Ramos (cell line): ENCODE measurements at regions not wholly inside any gene's neighbourhood (a gene's known extent, or its start where the extent isn't known, plus 50 kb on each side); places are given as distances from the start of the nearest gene placed in this dataset.
"Not testable (repeated sequence)": the region's sequence is repeated elsewhere in the genome, so short reads cannot be mapped to it uniquely, and the experiment has no call there.

Source experiments
- in situ Hi-C: fragments of 300-500 bp; cut with MboI; formaldehyde crosslinking; loops from one replicate; pipeline ENCODE4 v1.14.3; 2022; ENCODE audit warnings: low sequenced_read_pairs; ENCODE audit not compliant: unreplicated experiment

- in situ Hi-C loops, result no loop called here
These were observed 85.6 kb upstream of the SRSF6 start for GRCh38 chr20:43372051-43372450.

DNA sequence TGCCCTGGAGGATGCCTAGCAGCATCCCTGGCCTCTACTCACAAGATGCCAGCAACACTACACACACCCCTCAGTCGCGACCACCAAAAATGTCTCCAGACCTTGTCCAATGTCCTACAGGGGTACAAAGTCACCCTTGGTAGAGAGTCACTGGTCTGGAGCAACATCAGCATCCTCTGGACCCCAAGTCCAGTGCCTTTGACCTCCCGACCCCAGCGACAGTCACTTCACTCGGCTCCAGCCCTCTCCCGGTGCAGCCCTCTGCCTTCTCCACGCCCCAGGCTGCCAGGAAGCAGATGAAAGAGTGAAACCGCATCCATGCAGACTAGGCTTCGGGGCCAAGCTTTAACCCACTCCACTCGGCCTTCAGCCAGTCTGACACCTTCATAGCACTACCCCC lies 92.0 kb upstream of the SRSF6 start:
- in situ Hi-C loops, result no loop called here

DNA sequence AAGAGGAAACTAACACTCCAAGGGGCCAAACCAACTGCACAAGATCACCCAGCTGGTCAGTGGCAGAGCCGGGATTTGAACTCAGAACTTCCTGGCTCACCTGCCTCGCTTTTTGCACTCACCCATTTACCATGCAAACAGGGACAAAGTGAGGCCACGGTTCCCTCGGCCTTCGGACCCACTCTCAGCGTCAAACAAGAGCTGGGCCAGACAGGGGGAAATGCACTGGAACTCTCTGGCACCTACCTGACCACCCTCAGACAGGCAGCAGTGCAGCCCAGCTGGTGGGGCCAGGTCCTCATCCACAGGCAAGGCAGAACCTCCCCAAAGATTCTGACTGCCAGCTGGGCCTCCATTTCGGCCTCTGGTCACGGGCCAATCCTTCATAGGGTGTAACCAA lies 93.7 kb upstream of the SRSF6 start:
- in situ Hi-C loops, result no loop called here

GRCh38 chr20:43363506-43363905 lies 94.2 kb upstream of the SRSF6 start:
- in situ Hi-C loops, result no loop called here

DNA sequence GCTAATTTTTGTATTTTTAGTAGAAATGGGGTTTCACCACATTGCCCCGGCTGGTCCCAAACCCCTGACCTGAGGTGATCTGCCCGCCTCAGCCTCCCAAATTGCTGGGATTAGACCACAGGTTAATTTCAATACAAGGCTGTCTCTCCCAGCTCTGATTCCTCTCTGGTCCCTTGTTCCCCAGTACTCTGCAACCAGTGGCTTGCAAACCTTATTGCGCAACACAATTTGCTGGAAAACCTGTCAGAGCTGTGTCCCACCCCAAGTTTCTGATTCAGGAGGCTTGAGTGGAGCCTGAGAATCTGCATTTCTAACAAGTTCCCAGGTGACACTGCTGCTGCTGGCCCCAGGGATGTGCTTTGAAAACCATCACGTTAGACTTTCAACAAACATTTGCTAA lies 96.2 kb upstream of the SRSF6 start:
- in situ Hi-C loops, result no loop called here

DNA sequence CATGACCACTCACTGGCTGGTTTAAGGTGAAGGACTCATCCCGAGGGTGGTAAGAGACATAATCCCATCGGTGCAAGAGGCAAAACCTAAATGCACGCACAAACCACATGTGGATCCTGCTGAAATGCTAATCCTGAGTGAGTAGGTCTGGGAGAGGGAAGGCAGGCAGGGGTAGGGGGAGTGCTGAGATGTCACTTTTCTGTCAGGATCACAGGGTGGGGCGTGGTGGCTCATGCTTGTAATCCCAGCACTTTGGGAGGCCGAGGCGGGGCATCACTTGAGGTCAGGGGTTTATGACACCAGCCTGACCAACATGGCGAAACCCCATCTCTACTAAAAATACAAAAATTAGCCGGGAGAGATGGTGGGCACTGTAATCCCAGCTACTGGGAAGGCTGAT lies 97.7 kb upstream of the SRSF6 start:
- in situ Hi-C loops, result no loop called here

DNA sequence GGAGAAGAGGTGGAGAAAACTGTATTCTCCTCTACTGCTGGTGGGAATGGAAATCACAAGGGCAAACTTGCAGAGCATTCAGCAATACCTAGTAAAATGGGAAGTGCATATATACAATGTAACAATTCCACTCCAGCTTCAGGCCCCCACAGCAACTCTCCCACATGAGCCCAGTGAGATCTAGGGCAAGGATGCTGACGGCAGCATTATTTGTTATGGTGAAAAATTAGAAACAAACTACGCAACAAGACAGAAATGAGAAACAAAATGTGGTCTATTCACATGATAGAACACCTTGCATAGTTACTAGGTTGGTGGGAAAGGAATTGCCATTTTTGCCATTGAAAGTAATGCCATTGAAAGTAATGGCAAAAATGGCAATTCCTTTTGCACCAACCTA lies 98.9 kb upstream of the SRSF6 start:
- in situ Hi-C loops, result no loop called here

- in situ Hi-C loops, result no loop called here
These were observed 100.3 kb upstream of the SRSF6 start for GRCh38 chr20:43357352-43357751.

- in situ Hi-C loops, result no loop called here
These were observed 102.1 kb upstream of the SRSF6 start for GRCh38 chr20:43355610-43356009.

DNA sequence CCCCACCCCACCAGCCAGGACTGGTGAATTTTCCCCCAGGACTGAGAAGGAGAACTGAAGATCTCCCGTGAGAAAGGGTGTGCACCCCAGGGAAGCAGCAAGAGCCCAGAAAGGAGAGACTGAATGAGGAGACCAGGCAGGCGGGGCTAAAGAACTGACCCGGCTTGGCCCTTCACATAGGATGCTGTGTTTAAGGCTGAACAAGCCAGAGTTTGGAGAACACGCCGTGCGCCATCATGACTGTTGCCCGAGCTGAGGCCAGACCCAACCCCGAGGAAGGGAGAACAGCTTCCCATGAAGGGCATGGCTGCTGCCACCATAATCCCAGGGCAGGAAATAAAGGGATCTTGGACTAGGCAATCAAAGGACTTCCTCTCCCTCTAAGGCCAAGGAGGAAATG lies 104.7 kb upstream of the SRSF6 start:
- in situ Hi-C loops, result no loop called here

DNA sequence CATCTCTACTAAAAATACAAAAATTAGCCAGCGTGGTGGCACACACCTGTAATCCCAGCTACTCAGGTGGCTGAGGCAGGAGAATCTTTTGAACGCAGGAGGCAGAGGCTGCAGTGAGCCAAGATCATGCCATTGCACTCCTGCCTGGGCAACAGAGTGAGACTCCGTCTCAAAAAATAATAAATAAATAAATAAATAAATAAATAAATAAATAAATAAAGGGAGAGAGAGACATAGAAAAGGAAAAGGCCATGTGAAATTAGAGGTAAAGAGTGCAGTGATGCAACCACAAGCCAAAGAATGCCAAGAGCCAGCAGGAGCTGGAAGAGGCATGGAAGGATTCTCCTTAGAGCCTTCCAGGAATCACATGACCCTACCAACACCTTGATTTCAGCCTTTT lies 107.0 kb upstream of the SRSF6 start:
- in situ Hi-C loops, result not testable (repeated sequence)

- in situ Hi-C loops, result no loop called here
These were observed 107.9 kb upstream of the SRSF6 start for GRCh38 chr20:43349841-43350240.

- in situ Hi-C loops, result not testable (repeated sequence)
These were observed 109.9 kb upstream of the SRSF6 start for GRCh38 chr20:43347839-43348238.

GRCh38 chr20:43345676-43346075 lies 112.0 kb upstream of the SRSF6 start:
- in situ Hi-C loops, result no loop called here

GRCh38 chr20:43341511-43341910 lies 116.2 kb upstream of the SRSF6 start:
- in situ Hi-C loops, result no loop called here

DNA sequence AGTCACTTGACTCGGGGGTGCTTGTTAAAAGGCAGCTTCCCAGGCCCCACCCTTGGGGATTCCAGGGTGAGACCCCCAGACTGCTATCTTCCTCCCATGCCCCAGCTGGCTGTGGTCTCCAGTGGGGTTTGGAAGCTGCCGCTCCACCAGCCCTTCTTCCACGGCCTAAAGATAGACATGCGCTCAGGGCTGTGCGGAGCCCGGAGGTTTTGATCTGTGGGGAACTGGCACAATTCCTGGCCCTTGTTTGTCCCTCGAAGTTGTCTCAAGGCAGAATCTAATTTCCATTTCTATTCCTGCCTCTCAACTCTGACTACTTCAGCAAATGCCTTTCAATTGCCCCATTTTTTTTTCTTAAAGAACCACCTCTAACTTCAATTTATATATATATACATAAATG lies 120.7 kb upstream of the SRSF6 start:
- in situ Hi-C loops, result no loop called here

DNA sequence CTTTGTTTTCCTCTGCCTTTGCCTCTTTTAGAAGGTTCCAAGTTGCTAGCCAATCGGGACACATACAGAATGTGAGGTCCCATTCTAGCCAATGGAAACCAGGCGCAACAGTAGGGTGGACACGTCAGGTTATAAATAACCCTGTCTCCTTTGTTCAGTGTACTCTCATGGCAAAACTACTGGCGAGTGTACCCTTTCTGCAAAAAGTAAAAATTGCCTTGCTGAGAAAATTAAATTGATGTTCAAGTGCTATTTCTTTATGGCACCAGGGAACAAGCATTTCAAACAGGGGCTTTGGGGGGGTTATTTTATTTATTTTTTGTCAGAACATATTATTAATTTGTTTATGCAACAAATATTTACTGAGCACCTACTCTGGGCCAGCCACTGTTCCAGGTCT lies 123.6 kb upstream of the SRSF6 start:
- in situ Hi-C loops, result no loop called here

DNA sequence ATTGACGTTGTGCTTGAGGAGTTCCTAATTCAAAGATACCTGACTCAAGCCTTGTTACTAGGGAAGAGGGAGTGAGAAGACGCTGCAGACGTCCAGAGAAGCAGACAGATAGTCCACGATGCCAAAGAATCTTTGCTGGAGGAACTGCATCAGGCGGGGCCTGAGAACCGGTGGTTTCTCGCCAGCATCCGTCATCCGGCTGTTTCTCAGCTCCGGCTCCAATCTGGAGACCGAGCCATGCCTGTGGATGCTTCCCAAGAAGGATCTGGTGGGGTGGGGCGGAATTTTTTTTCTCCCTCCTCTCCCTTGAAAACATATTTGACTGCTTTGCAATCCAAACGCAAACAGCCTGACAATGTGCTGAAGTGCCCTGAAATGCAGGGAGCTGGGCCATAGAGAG lies 125.8 kb upstream of the SRSF6 start:
- in situ Hi-C loops, result no loop called here

- in situ Hi-C loops, result no loop called here
These were observed 129.0 kb upstream of the SRSF6 start for GRCh38 chr20:43328697-43329096.

DNA sequence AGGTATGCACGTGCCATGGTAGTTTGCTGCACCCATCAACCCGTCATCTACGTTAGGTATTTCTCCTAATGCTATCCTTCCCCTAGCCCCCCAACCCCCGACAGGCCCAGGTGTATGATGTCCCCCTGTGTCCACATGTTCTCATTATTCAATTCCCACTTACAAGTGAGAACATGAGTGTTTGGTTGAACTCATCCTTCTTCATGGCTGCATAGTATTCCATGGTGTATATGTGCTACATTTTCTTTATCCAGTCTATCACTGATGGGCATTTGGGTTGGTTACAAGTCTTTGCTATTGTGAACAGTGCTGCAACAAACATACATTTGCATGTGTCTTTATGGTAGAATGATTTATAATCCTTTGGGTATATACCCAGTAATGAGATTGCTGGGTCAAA lies 130.5 kb upstream of the SRSF6 start:
- in situ Hi-C loops, result not testable (repeated sequence)

DNA sequence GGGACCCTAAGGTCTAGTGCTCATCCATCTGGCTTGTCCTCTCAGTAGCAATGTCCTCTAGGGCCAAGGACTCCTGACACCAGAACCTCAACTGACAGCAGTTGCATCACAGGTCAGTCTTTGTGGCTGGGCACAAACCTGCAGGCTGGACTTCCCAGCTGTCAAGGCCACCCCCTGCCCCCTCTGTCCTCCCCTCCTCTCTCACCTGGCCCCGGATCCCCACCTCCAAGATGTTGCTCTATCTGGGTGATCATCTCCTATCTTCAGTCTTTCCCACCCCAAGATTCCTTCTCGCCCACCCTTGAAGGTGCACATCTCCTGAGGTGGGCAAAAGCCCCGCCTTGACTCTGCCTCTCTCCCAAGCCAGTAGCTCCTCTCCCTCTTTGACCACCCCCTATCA lies 131.8 kb upstream of the SRSF6 start:
- in situ Hi-C loops, result no loop called here

- in situ Hi-C loops, result no loop called here
These were observed 133.9 kb upstream of the PTPRT start for GRCh38 chr20:43323592-43323991.

GRCh38 chr20:43322851-43323250 lies 133.1 kb upstream of the PTPRT start:
- in situ Hi-C loops, result no loop called here
